Epithelial cell of proximal tubule (primary cell): ENCODE measurements at regions not wholly inside any gene's neighbourhood (a gene's known extent, or its start where the extent isn't known, plus 50 kb on each side); places are given as distances from the start of the nearest gene placed in this dataset.

Source experiments
- DNase-seq: peaks from one replicate; pipeline ENCODE4 v3.0.0-alpha.2; 2011; ENCODE audit warnings: low read depth
- H3K4me3 ChIP-seq: 2 replicates; pipeline ENCODE4 v1.5.1; 2011; ENCODE audit warnings: low read depth, mild to moderate bottlenecking, low read length
- CTCF ChIP-seq: conservative IDR thresholded peaks from 2 replicates; pipeline ENCODE4 v1.5.1; 2012; ENCODE audit warnings: low read depth, mild to moderate bottlenecking, low read length

GRCh38 chr2:189281201-189281600 lies 101.6 kb upstream of the COL5A2 start:
- no peak for DNase-seq
- TF ChIP-seq CTCF, result no peak
- no peak overlapping the region for H3K4me3 ChIP-seq

GRCh38 chr2:189285349-189285748 lies 105.8 kb upstream of the COL5A2 start:
- TF ChIP-seq CTCF, result no peak
- DNase-seq, result no peak
- H3K4me3 ChIP-seq, result no peak overlapping the region

- peak; percentile 27 for DNase-seq
- H3K4me3 ChIP-seq, result no peak overlapping the region
- TF ChIP-seq CTCF, result no peak
Observed at GRCh38 chr2:189285962-189286645, 106.5 kb upstream of the COL5A2 start.

GRCh38 chr2:189287363-189287762 lies 107.8 kb upstream of the COL5A2 start:
- no peak for TF ChIP-seq CTCF
- DNase-seq, result no peak
- H3K4me3 ChIP-seq, result no peak overlapping the region

- no peak for DNase-seq
- H3K4me3 ChIP-seq, result no peak overlapping the region
Observed at GRCh38 chr2:189287982-189288521, 108.5 kb upstream of the COL5A2 start.

GRCh38 chr2:189291460-189291859 lies 111.9 kb upstream of the COL5A2 start:
- no peak for DNase-seq
- TF ChIP-seq CTCF, result no peak
- no peak overlapping the region for H3K4me3 ChIP-seq

More at GRCh38 chr2:189287982-189288521, 108.5 kb upstream of the COL5A2 start:
- peak; percentile 66 for TF ChIP-seq CTCF

- no peak overlapping the region for H3K4me3 ChIP-seq
- TF ChIP-seq CTCF, result no peak
- DNase-seq, result no peak
Observed at GRCh38 chr2:189293164-189293563, 113.6 kb upstream of the COL5A2 start.
